ENCODE measurements at regions not wholly inside any gene's neighbourhood (a gene's known extent, or its start where the extent isn't known, plus 50 kb on each side); places are given as distances from the start of the nearest gene placed in this dataset.

DNA sequence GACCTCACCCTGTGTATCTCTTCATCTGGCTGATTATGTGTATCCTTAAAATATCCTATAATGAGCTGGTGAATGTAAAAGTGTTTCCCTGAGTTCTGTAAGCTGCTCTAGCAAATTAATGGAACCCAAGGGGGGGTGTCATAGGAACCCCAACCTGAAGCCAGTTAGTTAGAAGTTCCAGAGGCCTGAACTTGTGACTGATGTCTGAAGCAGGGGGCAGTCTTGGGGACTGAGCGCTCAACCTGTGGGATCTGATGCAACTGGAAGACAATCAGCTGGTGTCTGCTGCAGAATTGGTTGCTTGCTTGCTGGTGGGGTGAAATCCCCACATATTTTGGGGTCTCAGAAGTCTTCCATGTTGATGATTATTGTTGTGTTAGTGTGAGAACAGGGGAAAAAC is 75.7 kb upstream of the NKD1 start:
- no peaks in the 10 kb centered on the region for H3K4me1 ChIP-seq (ENCODE audit: control insufficient read depth, extremely low read depth, insufficient read depth, low read length)
- ChIA-PET CTCF (interaction anchor here (1.7 kb wide), 1 partner anchor 37 kb away, joined by 5 read pairs; no protein-coding TSS in a partner anchor), POLR2A (interaction anchor here (0.6 kb wide), 1 partner anchor 306 kb away, joined by 5 read pairs; no protein-coding TSS in a partner anchor)
- H4K20me1 ChIP-seq (replicated peaks; ENCODE audit: control insufficient read depth, extremely low read depth, insufficient read depth, low read length) = no peaks in the 10 kb centered on the region
- no peak overlapping the region for H3K4me3 ChIP-seq (replicated peaks in 1 of 3; ENCODE audit: insufficient read depth in 1 of 3, low read depth in 1 of 3, low read length in 3 of 3)
- no peak for FAIRE-seq
- no peak overlapping the region for H3K9ac ChIP-seq (replicated peaks; ENCODE audit: extremely low read depth, insufficient read depth, low read length)
- DNase-seq (ENCODE audit: low read depth, low spot score) = no peak
- H3K36me3 ChIP-seq (ENCODE audit: control insufficient read depth in 2 of 2, extremely low read depth in 1 of 2, insufficient read depth in 2 of 2, low read length in 2 of 2) = no peaks in the 10 kb centered on the region
- TF ChIP-seq POLR2AphosphoS5 (IDR thresholded peaks at IDR 0.05; ENCODE audit: insufficient read depth, low read depth, low read length) (no peak), EZH2 (IDR thresholded peaks at IDR 0.05; ENCODE audit: borderline replicate concordance, low read depth, low read length, severe bottlenecking) (no peak), JUN (IDR thresholded peaks at IDR 0.05; ENCODE audit: borderline replicate concordance, insufficient read depth, insufficient read length, low read depth) (no peak), FOS (IDR thresholded peaks at IDR 0.05; ENCODE audit: borderline replicate concordance, insufficient read depth, low read length) (no peak), MYC (IDR thresholded peaks at IDR 0.05; ENCODE audit: low read depth, low read length) (no peak), POLR2A (IDR thresholded peaks at IDR 0.05; ENCODE audit: low read depth, low read length) (no peak), GATA2 (IDR thresholded peaks at IDR 0.05; ENCODE audit: insufficient read depth, insufficient read length, low read depth, low read length) (no peak), CTCF (IDR thresholded peaks at IDR 0.05; ENCODE audit: extremely low read depth in 1 of 2, insufficient read depth in 1 of 2, low read depth in 1 of 2, low read length in 2 of 2) (no peak)
- TF ChIP-seq, protein P1, sequence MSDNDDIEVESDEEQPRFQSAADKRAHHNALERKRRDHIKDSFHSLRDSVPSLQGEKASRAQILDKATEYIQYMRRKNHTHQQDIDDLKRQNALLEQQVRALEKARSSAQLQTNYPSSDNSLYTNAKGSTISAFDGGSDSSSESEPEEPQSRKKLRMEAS (IDR thresholded peaks at IDR 0.05; ENCODE audit: insufficient read depth, insufficient read length) = no peak
- no peak overlapping the region for H2AFZ ChIP-seq (ENCODE audit: low read depth, low read length)
- H3K9me1 ChIP-seq (replicated peaks; ENCODE audit: control insufficient read depth, extremely low read depth, insufficient read depth, low read length) = no peaks in the 10 kb centered on the region
- H3K27me3 ChIP-seq (ENCODE audit: control insufficient read depth in 2 of 2, insufficient read depth in 2 of 2, low read length in 2 of 2) = peaks cover 14 to 17% of the 10 kb centered on the region in 2 experiments
- no peaks in the 10 kb centered on the region for H3K9me3 ChIP-seq (replicated peaks; ENCODE audit: control insufficient read depth, insufficient read depth, low read length)
- intact Hi-C loops (cut with micrococcal nuclease) = loop anchor here (5.0 kb wide), 1 partner anchor 195 kb away; no protein-coding TSS in a partner anchor
- H3K4me2 ChIP-seq (ENCODE audit: insufficient read depth, low read length) = no peak overlapping the region
- no TSS peak for BruUV-seq (replicated peaks)
- dilution Hi-C loops (cut with MboI; ENCODE audit: extremely low pct_ligation_motif_present, low sequenced_read_pairs) = no loop called here
- H3K79me2 ChIP-seq (ENCODE audit: control insufficient read depth, insufficient read depth, low read length) = no peaks in the 10 kb centered on the region
- no peak overlapping the region for H3K27ac ChIP-seq (ENCODE audit: insufficient read depth, low read depth, low read length)
